HEK293T (cell line): ENCODE measurements at regions not wholly inside any gene's neighbourhood (a gene's known extent, or its start where the extent isn't known, plus 50 kb on each side); places are given as distances from the start of the nearest gene placed in this dataset.

Source experiments
- BHLHE40 ChIP-seq: fragments of 450-650 bp; IDR thresholded peaks from 2 replicates; pipeline ENCODE4 v1.6.1; 2016; ENCODE audit warnings: mild to moderate bottlenecking, moderate library complexity, borderline replicate concordance
- FOXK2 ChIP-seq: fragments of 450-650 bp; IDR thresholded peaks from 2 replicates; pipeline ENCODE4 v1.6.1; 2016; ENCODE audit warnings: mild to moderate bottlenecking
- FOXM1 ChIP-seq: fragments of 450-650 bp; IDR thresholded peaks from 2 replicates; pipeline ENCODE4 v1.6.1; 2017; ENCODE audit warnings: mild to moderate bottlenecking, borderline replicate concordance
- HDGF ChIP-seq: fragments of 450-650 bp; IDR thresholded peaks from 2 replicates; pipeline ENCODE4 v1.6.1; 2017; ENCODE audit warnings: antibody characterized with exemption, borderline replicate concordance
- PKNOX1 ChIP-seq: fragments of 450-650 bp; IDR thresholded peaks from 2 replicates; pipeline ENCODE4 v1.6.1; 2016
- SP1 ChIP-seq: fragments of 450-650 bp; IDR thresholded peaks from 2 replicates; pipeline ENCODE4 v1.6.1; 2017

GRCh38 chr14:87080146-87080545 lies 912.8 kb downstream of the GALC start:
- TF ChIP-seq BHLHE40 (no peak), PKNOX1 (no peak), HDGF (no peak), FOXK2 (no peak), FOXM1 (no peak), SP1 (no peak)
